ENCODE measurements at regions not wholly inside any gene's neighbourhood (a gene's known extent, or its start where the extent isn't known, plus 50 kb on each side); places are given as distances from the start of the nearest gene placed in this dataset.

GRCh38 chr5:104327801-104328200, 765.2 kb upstream of the NUDT12 start:
- no peak for TF ChIP-seq CTCF (IDR thresholded peaks at IDR 0.05; ENCODE audit: low read length)
- TF ChIP-seq EZH2 (IDR thresholded peaks at IDR 0.05; ENCODE audit: borderline replicate concordance, low read length) = no peak
